K562 (cell line): ENCODE measurements at regions not wholly inside any gene's neighbourhood (a gene's known extent, or its start where the extent isn't known, plus 50 kb on each side); places are given as distances from the start of the nearest gene placed in this dataset.

Source experiments
- ATAC-seq: fragments of 200-7000 bp; cut with Tn5 transposase; 3 replicates; pipeline ENCODE4 v1.9.1; 2020; ENCODE audit warnings: moderate library complexity
- BruUV-seq: library from RNA; stranded (reverse); fragments of 400-500 nt; replicated peaks from 2 replicates; lab custom pipeline; 2021; lab: Mats Ljungman, UMichigan
- CTCF ChIA-PET: fragments of 300-600 bp; formaldehyde crosslinking; extraction: SDS; loops from one replicate; lab custom pipeline; 2021; ENCODE audit warnings: low intra/inter-chr PET ratio; lab: Yijun Ruan, JAX
- POLR2A ChIA-PET: fragments of 300-600, 350-650 bp; sonication (Branson Sonifier 250); formaldehyde crosslinking; extraction: SDS; loops from one replicate; lab custom pipeline; 2021; ENCODE audit warnings: antibody characterized with exemption, inconsistent platforms; lab: Yijun Ruan, JAX
- DNase-seq, 4 experiments: peaks; one replicate each; pipeline versions ENCODE4 v3.0.0 to v3.0.0-alpha.2; 2011 to 2018; ENCODE audit warnings: low spot score in 3 of 4, mixed read lengths in 3 of 4; ENCODE audit errors: extremely low read depth in 1 of 4
- FAIRE-seq: peaks from 2 replicates; lab custom pipeline; 2011; peaks lifted over from hg19 to GRCh38; lab: Jason Lieb, UNC
- H2AFZ ChIP-seq: 2 replicates; pipeline ENCODE4 v1.6.0; 2011; ENCODE audit warnings: low read depth, low read length, control low read depth, inconsistent platforms
- H3K27ac ChIP-seq: fragments of 200-600 bp; 3 replicates; pipeline ENCODE4 v1.8.0; 2011; ENCODE audit warnings: low read depth, mild to moderate bottlenecking, control low read depth, inconsistent platforms, low read length, moderate library complexity, mixed read lengths; ENCODE audit errors: extremely low read depth
- H3K27me3 ChIP-seq, 2 experiments: fragments of 300-600 bp in 1 of 2; 2 replicates in 1 of 2; 3 replicates in 1 of 2; pipeline versions ENCODE4 v1.6.0 to v1.8.0; 2011; ENCODE audit warnings: inconsistent platforms in 2 of 2, low read length in 2 of 2, mild to moderate bottlenecking in 1 of 2, mixed read lengths in 1 of 2, moderate library complexity in 1 of 2; ENCODE audit not compliant: control insufficient read depth in 2 of 2, insufficient read depth in 2 of 2
- H3K36me3 ChIP-seq: fragments of 300-600 bp; 3 replicates; pipeline ENCODE4 v1.8.0; 2011; ENCODE audit warnings: mild to moderate bottlenecking, low read length, inconsistent platforms; ENCODE audit not compliant: control insufficient read depth, insufficient read depth
- H3K4me1 ChIP-seq, 2 experiments: fragments of 200-600 bp in 1 of 2; replicated peaks in 1 of 2; 2 replicates in 1 of 2; 3 replicates in 1 of 2; pipeline versions ENCODE4 v1.5.1 to v1.8.0; 2011; ENCODE audit warnings: inconsistent platforms in 2 of 2, low read length in 2 of 2, mild to moderate bottlenecking in 1 of 2, mixed read lengths in 1 of 2, moderate library complexity in 1 of 2; ENCODE audit not compliant: control insufficient read depth in 2 of 2, insufficient read depth in 2 of 2
- H3K4me2 ChIP-seq: 2 replicates; pipeline ENCODE4 v1.6.1; 2011; ENCODE audit warnings: low read length, control low read depth, inconsistent platforms, mixed read lengths; ENCODE audit not compliant: insufficient read depth
- H3K4me3 ChIP-seq: fragments of 200-600 bp; sonication (generic), shearing (Covaris generic); 2 replicates; pipeline ENCODE4 v1.5.1; 2016; ENCODE audit warnings: control low read depth, inconsistent platforms
- H3K79me2 ChIP-seq: fragments of 200-600 bp; 3 replicates; pipeline ENCODE4 v1.8.0; 2011; ENCODE audit warnings: low read length, inconsistent platforms; ENCODE audit not compliant: control insufficient read depth, insufficient read depth
- H3K9ac ChIP-seq, 2 experiments: 2 replicates each; pipeline versions ENCODE4 v1.6.0 to v1.6.1; 2011; ENCODE audit warnings: low read depth in 2 of 2, low read length in 2 of 2, control low read depth in 1 of 2, inconsistent platforms in 1 of 2, mild to moderate bottlenecking in 1 of 2, mixed read lengths in 1 of 2; ENCODE audit not compliant: insufficient read depth in 1 of 2
- H3K9me1 ChIP-seq: one replicate; pipeline ENCODE4 v1.6.0; 2011; ENCODE audit warnings: inconsistent platforms, mild to moderate bottlenecking, low read length, moderate library complexity; ENCODE audit not compliant: control insufficient read depth, insufficient read depth
- H3K9me3 ChIP-seq: replicated peaks from 2 replicates; pipeline ENCODE4 v1.5.1; 2011; ENCODE audit warnings: low read depth, low read length, inconsistent platforms; ENCODE audit not compliant: control insufficient read depth, insufficient read depth
- H4K20me1 ChIP-seq: replicated peaks from 2 replicates; pipeline ENCODE4 v1.6.1; 2011; ENCODE audit warnings: low read length, inconsistent platforms, mixed read lengths; ENCODE audit not compliant: control insufficient read depth, insufficient read depth
- ATF4 ChIP-seq: fragments of 450-650 bp; formaldehyde crosslinking; IDR thresholded peaks from 2 replicates; pipeline ENCODE4 v1.4.0; 2022; ENCODE audit warnings: mild to moderate bottlenecking, moderate library complexity
- CEBPB ChIP-seq: fragments of 450-650 bp; IDR thresholded peaks from 2 replicates; pipeline ENCODE4 v1.6.1; 2016; ENCODE audit warnings: missing genetic modification characterization, missing compliant biosample characterization
- CEBPG ChIP-seq, 3 experiments: fragments of 200-800 bp in 1 of 3; sonication (Bioruptor generic) in 1 of 3; sonication (generic) in 1 of 3; formaldehyde crosslinking in 1 of 3; IDR thresholded peaks in 2 of 3; conservative IDR thresholded peaks in 1 of 3; 2 replicates each; pipeline versions ENCODE4 v1.6.1 to v1.8.0; 2016 to 2022; ENCODE audit warnings: missing compliant biosample characterization in 2 of 3, missing genetic modification characterization in 2 of 3, mild to moderate bottlenecking in 1 of 3, missing genetic modification reagents in 1 of 3
- E4F1 ChIP-seq: fragments of 250-450 bp; sonication (Bioruptor Pico); IDR thresholded peaks from 2 replicates; pipeline ENCODE4 v1.5.0; 2021; ENCODE audit warnings: mild to moderate bottlenecking, borderline replicate concordance
- ETS2 ChIP-seq: IDR thresholded peaks from 2 replicates; pipeline ENCODE4 v1.6.1; 2016; ENCODE audit warnings: borderline replicate concordance, missing genetic modification characterization, mild to moderate bottlenecking, moderate library complexity, missing compliant biosample characterization; ENCODE audit not compliant: poor library complexity, severe bottlenecking
- GATAD2A ChIP-seq: fragments of 450-650 bp; IDR thresholded peaks from 2 replicates; pipeline ENCODE4 v1.6.1; 2017
- IRF9 ChIP-seq: fragments of 450-650 bp; IDR thresholded peaks from 2 replicates; pipeline ENCODE4 v1.6.1; 2016; ENCODE audit warnings: missing biosample characterization, missing genetic modification characterization
- SETDB1 ChIP-seq: IDR thresholded peaks from one replicate; pipeline ENCODE4 v1.6.1; 2012; ENCODE audit warnings: low read length, control low read depth, inconsistent platforms
- WHSC1 ChIP-seq: IDR thresholded peaks from one replicate; pipeline ENCODE4 v1.6.1; 2012; ENCODE audit warnings: low read length, control low read depth, inconsistent platforms
- ZBTB5 ChIP-seq: fragments of 450-650 bp; IDR thresholded peaks from 2 replicates; pipeline ENCODE4 v1.6.1; 2017; ENCODE audit warnings: antibody characterized with exemption
- ZNF121 ChIP-seq: sonication (generic); formaldehyde crosslinking; conservative IDR thresholded peaks from 2 replicates; pipeline ENCODE4 v1.8.0; 2022; ENCODE audit warnings: missing genetic modification reagents
- ZNF133 ChIP-seq: fragments of 250-450 bp; sonication (Bioruptor Pico); IDR thresholded peaks from 2 replicates; pipeline ENCODE4 v1.4.0; 2020; ENCODE audit warnings: mild to moderate bottlenecking
- ZSCAN32 ChIP-seq: fragments of 450-650 bp; formaldehyde crosslinking; IDR thresholded peaks from 2 replicates; pipeline ENCODE4 v1.4.0; 2020; ENCODE audit warnings: mild to moderate bottlenecking, moderate library complexity
- WGBS: fragments of 100-300 bp; shearing (Covaris generic); methylation state at CpG from one replicate; pipeline ENCODE4 v1.1.6; 2016; ENCODE audit warnings: low coverage, mixed read lengths; ENCODE audit not compliant: insufficient coverage; ENCODE audit errors: missing lambda C conversion rate; 5-methylcytosine and 5-hydroxymethylcytosine counted together
- in situ Hi-C: fragments of 300-500 bp; cut with MboI; formaldehyde crosslinking; loops from 4 replicates; pipeline ENCODE4 v1.15.0; 2018; ENCODE audit warnings: inconsistent platforms, mixed read lengths
- intact Hi-C: fragments of 100-400 bp; cut with micrococcal nuclease; formaldehyde crosslinking; loops from 2 replicates; pipeline ENCODE4 v1.14.2; 2022

GRCh38 chr16:5302372-5303114, 204.9 kb upstream of the EEF2KMT start:
- 4% methylated on average over 3 of the region's 3 CpGs for WGBS
- H3K9ac ChIP-seq = no peak overlapping the region
- H3K4me1 ChIP-seq = no peaks in the 10 kb centered on the region; a peak in 1 of 5 replicates
- no peak overlapping the region for H3K27ac ChIP-seq
- H3K9me3 ChIP-seq = no peaks in the 10 kb centered on the region
- DNase-seq = no peak
- ChIA-PET CTCF (no interaction called here), POLR2A (no interaction called here)
- no peak for ATAC-seq
- BruUV-seq = no TSS peak
- H3K79me2 ChIP-seq = no peaks in the 10 kb centered on the region
- in situ Hi-C loops (no loop called here), intact Hi-C loops (no loop called here)
- no peaks in the 10 kb centered on the region; a peak in 1 of 5 replicates for H3K27me3 ChIP-seq
- H3K4me3 ChIP-seq = no peak overlapping the region
- FAIRE-seq = no peak
- no peak overlapping the region for H3K4me2 ChIP-seq
- H2AFZ ChIP-seq = no peak overlapping the region
- H3K9me1 ChIP-seq = no peaks in the 10 kb centered on the region
- H3K36me3 ChIP-seq = no peaks in the 10 kb centered on the region
- no peaks in the 10 kb centered on the region for H4K20me1 ChIP-seq
- TF ChIP-seq ZSCAN32 (peak; percentile 75; the same call in 1 of the 2 replicates), ZNF133 (CRISPR knock-in tag) (no peak), CEBPG (CRISPR knock-in tag; IDR thresholded peaks at IDR 0.05) (no peak), CEBPG (tag; conservative IDR thresholded peaks at IDR 0.05 in 1 of 2, IDR thresholded peaks at IDR 0.05 in 1 of 2) (peak; percentile 46 to 91), CEBPB (peak; percentile 50; the same call in 1 of the 2 replicates), IRF9 (tag) (0 out of 2 replicates have a peak, but pooled peaks have one; percentile 31), E4F1 (no peak), ETS2 (tag) (no peak), ZNF121 (no peak), WHSC1 (no peak), ATF4 (CRISPR knock-in tag) (peak; percentile 69; the same call in 1 of the 2 replicates), SETDB1 (no peak), ZBTB5 (no peak), GATAD2A (no peak)
